Endothelial cell of umbilical vein (primary cell): ENCODE measurements at regions not wholly inside any gene's neighbourhood (a gene's known extent, or its start where the extent isn't known, plus 50 kb on each side); places are given as distances from the start of the nearest gene placed in this dataset.

Experiments used
- BruUV-seq: library from RNA; stranded (reverse); fragments of 400-500 nt; replicated peaks from 2 replicates; lab custom pipeline; 2021; lab: Mats Ljungman, UMichigan
- CTCF ChIA-PET: fragments of 300-600, 350-600 bp; sonication (Branson Sonifier 250); formaldehyde crosslinking; loops from one replicate; lab custom pipeline; 2021; ENCODE audit warnings: antibody characterized with exemption, inconsistent platforms; lab: Charles Lee
- POLR2A ChIA-PET: fragments of 300-600, 350-600 bp; sonication (Branson Sonifier 250); formaldehyde crosslinking; loops from one replicate; lab custom pipeline; 2021; ENCODE audit warnings: antibody characterized with exemption, inconsistent platforms; lab: Charles Lee
- DNase-seq: peaks from one replicate; pipeline ENCODE4 v3.0.0-alpha.2; 2011; ENCODE audit warnings: low read depth, low spot score
- FAIRE-seq: peaks from 2 replicates; lab custom pipeline; 2011; peaks lifted over from hg19 to GRCh38; lab: Jason Lieb, UNC
- H2AFZ ChIP-seq: 2 replicates; pipeline ENCODE4 v1.6.0; 2012; ENCODE audit warnings: low read depth, low read length, control low read depth, inconsistent platforms
- H3K27ac ChIP-seq: 2 replicates; pipeline ENCODE4 v1.5.1; 2011; ENCODE audit warnings: low read depth, mild to moderate bottlenecking, control low read depth, low read length, moderate library complexity; ENCODE audit not compliant: insufficient read depth
- H3K27me3 ChIP-seq, 2 experiments: 2 replicates each; pipeline versions ENCODE4 v1.6.0 to v1.6.1; 2011; ENCODE audit warnings: low read length in 2 of 2, mixed read lengths in 1 of 2; ENCODE audit not compliant: control insufficient read depth in 2 of 2, insufficient read depth in 2 of 2
- H3K36me3 ChIP-seq, 2 experiments: 2 replicates in 1 of 2; 3 replicates in 1 of 2; pipeline ENCODE4 v1.5.1; 2011; ENCODE audit warnings: low read length in 2 of 2, mild to moderate bottlenecking in 1 of 2, moderate library complexity in 1 of 2; ENCODE audit not compliant: control insufficient read depth in 2 of 2, insufficient read depth in 2 of 2; ENCODE audit errors: extremely low read depth in 1 of 2
- H3K4me1 ChIP-seq: 3 replicates; pipeline ENCODE4 v1.5.1; 2011; ENCODE audit warnings: mild to moderate bottlenecking, low read length; ENCODE audit not compliant: control insufficient read depth, insufficient read depth; ENCODE audit errors: extremely low read depth
- H3K4me2 ChIP-seq: 2 replicates; pipeline ENCODE4 v1.6.1; 2011; ENCODE audit warnings: low read length, control low read depth, mixed read lengths; ENCODE audit not compliant: insufficient read depth
- H3K4me3 ChIP-seq, 3 experiments: fragments of 200-600 bp in 1 of 3; sonication (generic), shearing (Covaris generic) in 1 of 3; replicated peaks in 1 of 3; 2 replicates each; pipeline ENCODE4 v1.5.1; 2011 to 2016; ENCODE audit warnings: control low read depth in 3 of 3, low read length in 3 of 3, mild to moderate bottlenecking in 2 of 3, inconsistent platforms in 1 of 3, low read depth in 1 of 3, moderate library complexity in 1 of 3; ENCODE audit not compliant: insufficient read depth in 1 of 3
- H3K79me2 ChIP-seq: 2 replicates; pipeline ENCODE4 v1.6.0; 2012; ENCODE audit warnings: low read length, inconsistent platforms; ENCODE audit not compliant: control insufficient read depth, insufficient read depth
- H3K9ac ChIP-seq: replicated peaks from 2 replicates; pipeline ENCODE3; 2011; ENCODE audit warnings: low read length, control low read depth; ENCODE audit not compliant: insufficient read depth; ENCODE audit errors: extremely low read depth
- H3K9me1 ChIP-seq: replicated peaks from 3 replicates; pipeline ENCODE4 v1.6.0; 2011; ENCODE audit warnings: mild to moderate bottlenecking, low read length; ENCODE audit not compliant: control insufficient read depth, insufficient read depth; ENCODE audit errors: extremely low read depth
- H3K9me3 ChIP-seq: replicated peaks from 2 replicates; pipeline ENCODE4 v1.5.1; 2012; ENCODE audit warnings: low read length, inconsistent platforms; ENCODE audit not compliant: control insufficient read depth, insufficient read depth
- H4K20me1 ChIP-seq: replicated peaks from 2 replicates; pipeline ENCODE3; 2011; ENCODE audit warnings: mild to moderate bottlenecking, low read length; ENCODE audit not compliant: control insufficient read depth, insufficient read depth; ENCODE audit errors: extremely low read depth
- EZH2 ChIP-seq: IDR thresholded peaks from 2 replicates; pipeline ENCODE4 v1.6.1; 2012; ENCODE audit warnings: borderline replicate concordance, low read depth, mild to moderate bottlenecking, moderate library complexity, low read length, inconsistent platforms; ENCODE audit not compliant: severe bottlenecking
- FOS ChIP-seq: IDR thresholded peaks from 2 replicates; pipeline ENCODE4 v1.6.1; 2011; ENCODE audit warnings: mild to moderate bottlenecking, low read length, moderate library complexity, borderline replicate concordance; ENCODE audit not compliant: insufficient read depth
- GATA2 ChIP-seq: IDR thresholded peaks from 2 replicates; pipeline ENCODE4 v1.7.0; 2011; ENCODE audit warnings: low read depth, mild to moderate bottlenecking, moderate library complexity, mixed read lengths, low read length; ENCODE audit not compliant: insufficient read length, insufficient read depth
- JUN ChIP-seq: IDR thresholded peaks from 2 replicates; pipeline ENCODE4 v1.6.1; 2011; ENCODE audit warnings: borderline replicate concordance, low read depth; ENCODE audit not compliant: insufficient read length, insufficient read depth
- MYC ChIP-seq: IDR thresholded peaks from one replicate; pipeline ENCODE4 v1.6.1; 2011; ENCODE audit warnings: mild to moderate bottlenecking, low read depth, low read length
- POLR2A ChIP-seq: IDR thresholded peaks from 2 replicates; pipeline ENCODE4 v1.6.1; 2012; ENCODE audit warnings: low read depth, mild to moderate bottlenecking, control low read depth, low read length
- POLR2AphosphoS5 ChIP-seq: IDR thresholded peaks from 2 replicates; pipeline ENCODE4 v1.6.1; 2012; ENCODE audit warnings: low read depth, mild to moderate bottlenecking, control low read depth, low read length, moderate library complexity; ENCODE audit not compliant: insufficient read depth
- dilution Hi-C: fragments of 300-500 bp; cut with MboI; formaldehyde crosslinking; loops from one replicate; pipeline ENCODE4 v1.15.0; 2019; ENCODE audit warnings: low sequenced_read_pairs; ENCODE audit not compliant: extremely low pct_ligation_motif_present
- intact Hi-C: fragments of 100-400 bp; cut with micrococcal nuclease; formaldehyde crosslinking; loops from one replicate; pipeline ENCODE4 v1.10.0; 2022
- TF ChIP-seq, protein P1 (sequence below), 2 donors: IDR thresholded peaks; 1 replicate in 1 of 2; 2 replicates in 1 of 2; pipeline ENCODE4 v1.5.1; 2011; ENCODE audit warnings: low read length in 2 of 2, mild to moderate bottlenecking in 2 of 2, moderate library complexity in 2 of 2, control low read depth in 1 of 2, inconsistent platforms in 1 of 2, low read depth in 1 of 2; ENCODE audit not compliant: insufficient read depth in 1 of 2; ENCODE audit errors: extremely low read depth in 1 of 2
- TF ChIP-seq, protein P2 (sequence below): IDR thresholded peaks from 2 replicates; pipeline ENCODE4 v1.6.1; 2011; ENCODE audit not compliant: insufficient read depth, insufficient read length

DNA sequence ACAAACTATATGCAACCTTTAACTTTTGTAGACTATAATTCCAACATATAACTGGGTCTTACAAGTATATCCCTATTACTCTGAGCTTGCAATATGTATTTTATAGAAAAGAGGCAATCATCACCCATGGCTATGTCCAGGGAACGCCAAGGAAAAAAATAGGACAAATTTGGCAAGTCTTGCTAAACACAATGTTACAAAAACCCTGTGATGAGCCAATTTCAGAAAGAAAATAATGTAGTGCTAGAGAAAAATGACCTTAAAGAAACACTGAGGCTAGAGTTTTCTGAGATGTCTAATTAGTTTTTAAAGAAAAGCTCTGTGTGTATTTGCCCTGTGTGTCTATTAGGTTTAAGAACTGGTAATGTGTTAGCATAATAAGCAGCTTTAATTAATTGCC lies 68.0 kb upstream of the FREM2 start:
- H3K4me2 ChIP-seq: no peak overlapping the region
- H3K4me1 ChIP-seq: no peaks in the 10 kb centered on the region
- no peaks in the 10 kb centered on the region for H4K20me1 ChIP-seq
- no peaks in the 10 kb centered on the region for H3K9me3 ChIP-seq
- no peak overlapping the region for H3K9ac ChIP-seq
- H3K27me3 ChIP-seq: no peaks in the 10 kb centered on the region
- H2AFZ ChIP-seq: no peak overlapping the region
- no TSS peak for BruUV-seq
- no peaks in the 10 kb centered on the region for H3K36me3 ChIP-seq
- FAIRE-seq (no peak), DNase-seq (no peak)
- no peaks in the 10 kb centered on the region for H3K9me1 ChIP-seq
- TF ChIP-seq, protein P1, sequence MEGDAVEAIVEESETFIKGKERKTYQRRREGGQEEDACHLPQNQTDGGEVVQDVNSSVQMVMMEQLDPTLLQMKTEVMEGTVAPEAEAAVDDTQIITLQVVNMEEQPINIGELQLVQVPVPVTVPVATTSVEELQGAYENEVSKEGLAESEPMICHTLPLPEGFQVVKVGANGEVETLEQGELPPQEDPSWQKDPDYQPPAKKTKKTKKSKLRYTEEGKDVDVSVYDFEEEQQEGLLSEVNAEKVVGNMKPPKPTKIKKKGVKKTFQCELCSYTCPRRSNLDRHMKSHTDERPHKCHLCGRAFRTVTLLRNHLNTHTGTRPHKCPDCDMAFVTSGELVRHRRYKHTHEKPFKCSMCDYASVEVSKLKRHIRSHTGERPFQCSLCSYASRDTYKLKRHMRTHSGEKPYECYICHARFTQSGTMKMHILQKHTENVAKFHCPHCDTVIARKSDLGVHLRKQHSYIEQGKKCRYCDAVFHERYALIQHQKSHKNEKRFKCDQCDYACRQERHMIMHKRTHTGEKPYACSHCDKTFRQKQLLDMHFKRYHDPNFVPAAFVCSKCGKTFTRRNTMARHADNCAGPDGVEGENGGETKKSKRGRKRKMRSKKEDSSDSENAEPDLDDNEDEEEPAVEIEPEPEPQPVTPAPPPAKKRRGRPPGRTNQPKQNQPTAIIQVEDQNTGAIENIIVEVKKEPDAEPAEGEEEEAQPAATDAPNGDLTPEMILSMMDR (IDR thresholded peaks at IDR 0.05; ENCODE audit: extremely low read depth in 1 of 2, insufficient read depth in 1 of 2, low read depth in 1 of 2, low read length in 2 of 2): no peak
- TF ChIP-seq POLR2A (no peak), GATA2 (no peak), JUN (no peak), MYC (no peak), POLR2AphosphoS5 (no peak), EZH2 (no peak), FOS (no peak)
- TF ChIP-seq, protein P2, sequence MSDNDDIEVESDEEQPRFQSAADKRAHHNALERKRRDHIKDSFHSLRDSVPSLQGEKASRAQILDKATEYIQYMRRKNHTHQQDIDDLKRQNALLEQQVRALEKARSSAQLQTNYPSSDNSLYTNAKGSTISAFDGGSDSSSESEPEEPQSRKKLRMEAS: no peak
- ChIA-PET POLR2A (no interaction called here), CTCF (no interaction called here)
- no peaks in the 10 kb centered on the region for H3K79me2 ChIP-seq
- H3K4me3 ChIP-seq: no peak overlapping the region
- dilution Hi-C loops: no loop called here
- intact Hi-C loops: no loop called here
- H3K27ac ChIP-seq: no peak overlapping the region
